A549 (cell line): ENCODE measurements at regions not wholly inside any gene's neighbourhood (a gene's known extent, or its start where the extent isn't known, plus 50 kb on each side); places are given as distances from the start of the nearest gene placed in this dataset.

ENCODE experiments used
- CBX8 ChIP-seq: fragments of 200-600 bp; sonication (generic); IDR thresholded peaks from 2 replicates; pipeline ENCODE4 v1.6.1; 2016
- CTCF ChIP-seq: fragments of >200 bp; sonication (Bioruptor Twin); formaldehyde crosslinking; IDR thresholded peaks from 3 replicates; pipeline ENCODE4 v1.5.1; 2016
- ELK1 ChIP-seq: fragments of 150-350 bp; IDR thresholded peaks from 2 replicates; pipeline ENCODE4 v1.6.1; 2014; ENCODE audit warnings: low read depth, mild to moderate bottlenecking, low read length
- EP300 ChIP-seq, 2 experiments: fragments of >200 bp; sonication (Bioruptor Twin); formaldehyde crosslinking; IDR thresholded peaks; 2 replicates in 1 of 2; 3 replicates in 1 of 2; pipeline ENCODE4 v1.6.1; 2016 to 2017
- FOSL2 ChIP-seq, 2 experiments: fragments of 450-650 bp in 1 of 2; fragments of >200 bp in 1 of 2; sonication (Bioruptor Twin) in 1 of 2; formaldehyde crosslinking; IDR thresholded peaks; 2 replicates each; pipeline versions ENCODE4 v1.5.0 to v1.6.1; 2016 to 2020; ENCODE audit warnings: mild to moderate bottlenecking in 1 of 2, moderate library complexity in 1 of 2
- HDAC2 ChIP-seq: fragments of 200-600 bp; sonication (generic); IDR thresholded peaks from 2 replicates; pipeline ENCODE4 v1.6.1; 2016
- HMGXB4 ChIP-seq: fragments of 250-450 bp; sonication (Bioruptor Pico); IDR thresholded peaks from 2 replicates; pipeline ENCODE4 v1.5.0; 2021; ENCODE audit warnings: mild to moderate bottlenecking, moderate library complexity, borderline replicate concordance
- KDM1A ChIP-seq: fragments of 200-600 bp; sonication (generic); IDR thresholded peaks from 2 replicates; pipeline ENCODE4 v1.6.1; 2016; ENCODE audit warnings: low read depth, mild to moderate bottlenecking
- MAX ChIP-seq: IDR thresholded peaks from 2 replicates; pipeline ENCODE4 v1.6.1; 2012
- POLR2A ChIP-seq: IDR thresholded peaks from 2 replicates; pipeline ENCODE4 v1.6.1; 2012; ENCODE audit warnings: mild to moderate bottlenecking, low read length
- REST ChIP-seq: fragments of 200-600 bp; sonication (generic); IDR thresholded peaks from 2 replicates; pipeline ENCODE4 v1.6.1; 2016; ENCODE audit warnings: antibody characterized with exemption, mild to moderate bottlenecking, moderate library complexity
- USF2 ChIP-seq: fragments of 450-650 bp; IDR thresholded peaks from 2 replicates; pipeline ENCODE4 v1.6.1; 2014; ENCODE audit warnings: antibody characterized with exemption
- ZFP36 ChIP-seq: fragments of 450-650 bp; IDR thresholded peaks from 2 replicates; pipeline ENCODE4 v1.6.1; 2014; ENCODE audit warnings: borderline replicate concordance; ENCODE audit not compliant: partially characterized antibody

- TF ChIP-seq CTCF (no peak), EP300 (IDR thresholded peaks at IDR 0.05) (no peak), ZFP36 (no peak), POLR2A (no peak), MAX (no peak), REST (no peak), FOSL2 (IDR thresholded peaks at IDR 0.05) (no peak), FOSL2 (CRISPR knock-in tag; IDR thresholded peaks at IDR 0.05) (no peak), USF2 (no peak), ELK1 (no peak), CBX8 (no peak), HMGXB4 (CRISPR knock-in tag) (no peak), HDAC2 (no peak), KDM1A (no peak)
Observed at GRCh38 chr11:70935006-70935768, 317.2 kb downstream of the SHANK2 start.
